GM21619 (cell line): ENCODE measurements at regions not wholly inside any gene's neighbourhood (a gene's known extent, or its start where the extent isn't known, plus 50 kb on each side); places are given as distances from the start of the nearest gene placed in this dataset.
A peak's percentile ranks its signal among the peaks of the same experiment; 100 is the strongest.

Experiments used
- ATAC-seq: cut with Tn5 transposase; IDR thresholded peaks from one replicate; pipeline ENCODE4 v1.9.1; 2021; ENCODE audit not compliant: unreplicated experiment

DNA sequence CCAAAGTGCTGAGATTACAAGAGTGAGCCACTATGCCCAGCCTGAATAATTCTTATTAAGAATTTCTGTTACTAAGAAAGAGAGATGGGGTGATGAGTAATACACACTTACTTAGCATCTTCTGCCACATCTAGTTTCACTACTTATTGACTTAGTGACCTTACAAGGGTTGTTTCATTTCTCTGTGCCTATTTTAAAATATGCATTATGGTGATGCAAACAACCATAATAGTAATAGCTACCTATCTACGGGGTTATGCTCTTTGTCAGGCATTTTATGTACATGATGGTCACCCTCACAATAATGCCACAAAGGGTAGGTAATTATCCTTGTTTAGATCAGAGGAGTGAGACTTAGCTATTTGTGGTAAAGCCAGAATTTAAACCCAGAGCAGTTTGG lies 499.0 kb upstream of the SGCD start:
- ATAC-seq: peak; percentile 96

DNA sequence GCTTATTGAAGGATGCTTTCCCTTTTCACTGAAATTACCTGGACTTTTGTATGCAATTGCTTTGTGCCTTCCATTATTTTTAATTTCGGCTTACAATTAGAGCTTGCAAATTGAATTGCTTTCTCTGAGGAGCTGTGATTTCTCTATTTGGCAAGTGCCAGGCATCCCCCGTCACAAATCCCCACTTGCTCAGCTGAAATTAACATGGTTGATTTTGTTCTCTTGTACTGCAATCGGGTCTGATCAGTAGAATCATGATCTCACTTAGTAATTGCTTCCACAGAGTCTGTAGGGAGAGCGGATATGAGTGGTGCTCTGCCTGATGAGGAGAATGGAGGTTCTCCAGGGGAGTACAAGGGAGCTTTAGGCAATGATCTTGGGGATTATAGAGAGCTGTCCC lies 495.5 kb upstream of the SGCD start:
- ATAC-seq: no peak

GRCh38 chr5:155833287-155833686 lies 493.7 kb upstream of the SGCD start:
- no peak for ATAC-seq

DNA sequence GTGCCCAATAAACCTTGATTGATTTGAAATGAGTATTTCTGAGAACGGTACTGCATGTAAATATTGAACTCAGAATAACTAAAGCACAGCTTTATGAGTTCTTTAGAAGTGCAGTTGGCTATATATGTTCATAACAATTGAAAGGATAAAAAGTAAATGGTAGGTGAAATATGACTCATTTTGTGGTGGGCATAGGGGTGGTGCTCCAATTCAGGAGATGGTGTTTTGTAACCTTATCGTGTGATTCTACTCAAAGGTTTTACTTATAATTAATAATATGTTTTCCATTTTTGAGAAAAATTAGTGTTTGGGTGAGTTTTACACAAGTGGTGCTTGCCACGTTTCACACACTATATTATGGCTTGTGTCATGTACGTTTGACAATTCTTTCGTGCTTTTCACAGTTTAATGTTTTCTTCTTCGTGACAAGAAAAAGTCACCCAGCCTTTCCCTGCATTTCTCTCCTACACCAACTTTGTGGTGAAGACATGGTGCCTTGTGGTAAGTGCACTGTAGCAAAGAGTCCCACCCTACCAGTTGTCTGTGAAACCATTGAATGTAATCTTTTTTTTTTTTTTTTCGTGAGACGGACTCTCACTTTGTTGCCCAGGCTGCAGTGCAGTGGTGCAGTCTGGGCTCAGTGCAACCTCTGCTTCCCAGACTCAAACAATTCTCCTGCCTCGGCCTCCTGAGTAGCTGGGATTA lies 492.5 kb upstream of the SGCD start:
- ATAC-seq: no peak

DNA sequence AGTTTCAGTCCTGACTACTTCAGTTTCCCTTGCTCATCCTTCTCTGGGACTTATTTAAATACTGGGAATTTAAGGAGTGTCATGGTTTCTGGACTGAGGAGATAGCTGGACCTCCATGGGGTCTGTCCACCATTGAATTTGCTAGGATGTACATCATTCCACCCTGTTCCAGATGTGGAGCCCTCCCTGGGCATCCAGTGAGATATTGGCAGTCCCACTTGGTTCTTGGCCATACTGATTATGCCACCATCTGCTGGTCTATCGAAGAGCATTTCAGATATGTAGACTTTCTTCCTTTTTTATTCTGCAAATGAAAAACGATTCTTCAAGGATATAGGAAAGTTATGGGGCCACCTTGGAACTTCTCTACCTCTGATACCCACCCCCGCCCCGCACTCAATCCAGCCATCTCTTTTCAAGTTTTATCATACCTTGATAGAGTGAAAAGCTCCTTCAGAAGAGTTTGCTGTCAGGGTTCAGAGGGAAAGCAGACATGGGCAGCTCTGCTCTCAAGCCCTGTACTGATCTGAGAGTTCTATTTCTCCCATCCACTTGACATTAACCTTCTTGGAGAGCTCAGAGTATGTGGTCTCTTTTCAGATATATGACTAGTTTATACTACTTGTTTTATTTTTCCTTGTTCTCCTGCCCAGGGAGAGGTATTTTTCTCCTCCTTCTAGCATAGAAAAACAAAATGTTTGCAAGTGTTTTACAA lies 490.7 kb upstream of the SGCD start:
- ATAC-seq: no peak

DNA sequence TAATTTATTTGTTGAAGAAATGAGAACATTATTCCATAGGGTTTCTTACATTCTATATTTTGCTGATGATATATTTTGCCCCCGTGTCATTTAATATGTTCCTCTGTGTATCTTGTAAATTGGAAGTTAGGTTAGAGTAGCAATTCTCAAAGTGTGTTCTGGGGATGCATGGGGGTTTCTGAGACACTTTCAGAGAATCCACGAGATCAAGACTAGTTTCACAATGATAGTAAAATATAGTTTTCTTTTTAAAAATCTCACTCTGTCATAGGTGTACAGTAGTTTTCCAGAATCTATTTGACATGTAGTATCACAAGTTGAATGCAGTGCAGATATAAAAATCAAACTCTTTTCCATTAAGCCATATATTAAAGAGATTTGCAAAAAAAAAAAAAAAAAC lies 488.6 kb upstream of the SGCD start:
- no peak for ATAC-seq

DNA sequence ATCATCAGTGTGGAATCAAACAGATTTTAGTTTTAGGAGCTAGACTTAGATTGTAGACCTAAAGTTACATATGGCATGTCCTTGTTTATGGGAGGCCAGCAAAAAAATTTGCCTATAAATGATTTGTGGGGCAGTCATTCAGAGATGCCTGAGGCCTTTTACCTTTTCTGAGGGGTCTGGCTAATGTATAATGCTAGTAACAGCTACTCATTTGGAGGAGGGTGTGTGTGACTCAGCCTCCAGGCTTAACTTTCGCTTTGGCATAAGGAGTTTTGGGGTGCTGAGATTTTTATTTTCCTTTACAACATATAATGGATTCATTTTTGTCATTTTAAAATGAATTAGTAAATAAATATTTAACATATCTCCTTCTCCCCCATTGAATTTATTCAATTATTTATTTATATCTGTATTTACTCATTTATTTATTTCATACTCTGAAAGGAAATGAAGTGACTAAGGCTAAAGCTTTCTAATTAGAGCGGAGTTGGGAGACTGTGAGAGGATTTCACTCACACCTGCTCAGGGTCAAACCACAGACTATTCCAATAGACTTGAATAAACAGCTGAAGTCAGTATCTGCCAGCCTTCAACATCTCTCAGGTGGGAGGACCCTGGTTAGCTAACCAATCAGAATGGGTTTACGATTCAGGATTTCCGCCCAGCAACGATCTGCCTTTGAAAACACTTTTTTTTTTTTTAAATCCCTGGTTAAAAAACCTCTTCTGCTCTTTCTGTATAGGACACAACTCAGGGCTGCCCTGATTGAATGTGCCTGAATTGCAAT lies 487.5 kb upstream of the SGCD start:
- no peak for ATAC-seq

- no peak for ATAC-seq
Observed at GRCh38 chr5:155844542-155844941, 482.4 kb upstream of the SGCD start.

DNA sequence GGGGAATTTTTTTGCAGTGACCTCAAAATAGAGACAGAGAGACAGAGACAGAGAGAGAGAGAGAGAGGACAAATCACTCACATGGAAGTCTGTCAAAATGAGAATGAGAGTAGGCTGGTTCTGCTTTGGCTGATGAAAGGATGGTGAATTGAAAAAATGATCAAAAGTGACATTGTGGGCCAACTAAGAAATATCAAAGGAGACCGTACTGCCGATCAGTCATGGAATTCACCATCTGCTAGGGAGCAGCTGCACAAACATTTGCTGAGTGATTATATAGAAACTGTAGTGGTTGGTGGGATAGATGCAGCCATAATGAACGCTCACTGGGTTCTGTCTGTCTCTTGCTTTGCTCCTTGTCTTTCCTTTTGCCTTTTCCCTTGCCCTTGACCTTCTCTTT lies 476.6 kb upstream of the SGCD start:
- no peak for ATAC-seq

DNA sequence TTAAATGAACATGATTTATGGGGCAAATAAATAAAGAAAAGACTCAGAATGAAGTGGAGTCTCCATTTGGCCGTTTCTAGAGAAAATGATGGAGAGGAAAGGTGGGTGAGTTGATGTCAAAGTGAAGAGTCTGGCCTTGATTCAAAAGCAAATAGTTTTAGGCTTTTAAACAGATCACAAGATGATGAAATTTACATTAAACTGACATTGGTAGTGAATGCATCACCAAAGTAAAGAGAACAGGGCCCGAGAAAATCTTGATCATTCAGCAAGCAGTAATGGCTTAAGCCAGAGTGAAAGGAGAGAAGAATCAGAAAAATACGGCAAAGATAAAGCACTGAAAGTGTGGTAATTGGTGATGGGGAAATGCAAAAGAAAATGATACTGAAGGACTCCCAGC lies 460.0 kb upstream of the SGCD start:
- ATAC-seq: no peak

DNA sequence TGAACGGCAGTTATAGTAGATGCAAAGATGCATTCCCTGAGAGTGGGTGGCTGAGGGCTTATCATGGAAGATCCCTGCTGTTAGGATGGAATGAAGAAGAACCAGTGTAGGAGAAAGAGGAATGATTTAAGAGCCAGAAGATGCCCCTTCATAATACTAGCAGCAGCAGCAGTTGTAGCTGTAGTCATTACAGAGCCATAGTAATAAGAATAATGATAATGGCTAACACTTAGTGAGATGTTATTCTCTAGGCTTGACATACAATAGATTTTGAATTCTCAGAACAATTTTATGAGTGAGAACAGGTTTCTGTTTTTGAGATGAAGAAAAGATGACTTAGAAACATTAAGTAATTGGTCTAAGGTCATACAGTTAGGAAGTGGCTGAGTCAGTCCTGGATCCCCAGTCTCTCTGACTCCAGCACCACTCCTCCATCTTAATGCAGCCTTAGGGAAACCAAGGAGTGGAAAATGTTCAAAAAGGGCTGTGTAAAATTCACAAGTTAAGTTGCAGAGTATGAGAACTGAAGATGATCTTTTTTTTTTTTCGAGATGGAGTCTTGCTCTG lies 459.4 kb upstream of the SGCD start:
- no peak for ATAC-seq

DNA sequence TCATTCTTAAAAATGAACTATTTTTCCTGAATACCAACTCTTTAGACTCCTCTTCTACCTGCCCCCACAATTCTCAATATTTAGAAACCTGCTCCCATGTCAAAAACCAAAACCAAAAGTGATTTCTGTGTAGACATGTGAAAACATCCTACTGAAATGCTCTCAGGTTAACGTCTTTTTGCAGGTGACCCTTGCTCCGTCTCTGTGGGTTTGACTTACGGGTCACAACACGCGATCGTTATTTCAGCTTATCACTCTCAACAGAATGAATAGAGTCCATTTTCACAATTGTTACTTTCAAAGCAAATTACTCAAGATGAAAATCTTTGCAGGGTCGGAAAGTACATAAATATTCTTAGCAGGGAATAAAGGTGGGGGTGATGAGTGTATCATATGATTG lies 456.3 kb upstream of the SGCD start:
- no peak for ATAC-seq

DNA sequence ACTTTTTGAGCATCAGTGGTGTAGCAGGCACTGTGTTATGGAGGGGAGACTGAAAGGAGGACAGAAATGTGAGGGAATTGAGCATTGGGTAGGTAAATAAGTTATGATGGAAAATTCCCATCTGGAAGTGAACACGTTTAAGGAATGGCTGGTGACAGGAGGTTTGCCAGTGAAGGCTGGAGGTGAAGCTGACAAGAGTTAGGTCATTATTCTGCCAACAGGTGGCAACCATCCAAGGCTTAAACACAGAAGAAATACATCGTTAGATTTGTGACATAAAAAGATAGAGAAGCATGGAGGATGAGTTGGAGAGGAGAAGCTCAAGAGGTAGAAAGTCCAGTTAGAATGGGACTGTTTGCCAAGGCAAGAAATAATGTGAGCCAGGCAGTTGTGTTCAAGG lies 455.3 kb upstream of the SGCD start:
- no peak for ATAC-seq

- ATAC-seq: no peak
Observed at GRCh38 chr5:155872629-155873220, 454.2 kb upstream of the SGCD start.

GRCh38 chr5:155878991-155879575 lies 447.9 kb upstream of the SGCD start:
- no peak for ATAC-seq

DNA sequence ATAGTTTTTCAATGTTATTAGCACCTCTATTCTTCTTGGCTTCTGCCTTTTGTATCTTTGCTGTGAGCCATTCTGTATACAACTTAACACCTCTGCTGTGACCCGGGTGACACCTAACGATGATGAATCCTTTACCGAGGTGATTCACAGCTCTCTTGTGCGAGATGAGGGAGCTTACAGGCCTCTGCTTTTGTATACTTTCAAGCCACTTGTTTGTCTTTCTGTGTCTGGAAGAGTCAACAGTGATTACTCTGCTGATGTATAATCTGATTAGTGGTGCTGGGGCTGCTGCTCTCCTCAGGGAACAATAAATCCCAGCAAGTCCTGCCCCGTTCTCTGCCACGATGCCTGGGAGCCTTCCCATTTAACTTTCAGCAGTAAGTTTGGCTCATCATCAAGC lies 442.9 kb upstream of the SGCD start:
- no peak for ATAC-seq

DNA sequence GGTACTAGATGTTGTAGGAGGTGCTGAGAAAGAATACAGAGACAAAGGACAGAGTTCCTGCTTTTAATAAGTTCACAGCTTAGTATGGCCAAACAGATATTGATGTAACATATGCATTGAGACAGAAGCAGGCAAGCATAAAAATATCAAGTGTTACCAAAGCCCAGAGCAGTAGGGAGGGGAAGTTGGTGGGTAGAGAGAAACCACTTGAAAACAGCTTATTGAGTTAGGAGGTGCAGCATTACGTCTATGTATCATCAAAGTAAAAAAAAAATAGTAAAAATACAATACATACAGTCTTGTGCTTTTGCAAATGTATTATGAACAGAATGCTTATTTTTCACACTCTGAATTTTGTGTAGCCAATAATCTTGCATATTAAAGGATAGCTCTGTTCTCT lies 441.8 kb upstream of the SGCD start:
- no peak for ATAC-seq

DNA sequence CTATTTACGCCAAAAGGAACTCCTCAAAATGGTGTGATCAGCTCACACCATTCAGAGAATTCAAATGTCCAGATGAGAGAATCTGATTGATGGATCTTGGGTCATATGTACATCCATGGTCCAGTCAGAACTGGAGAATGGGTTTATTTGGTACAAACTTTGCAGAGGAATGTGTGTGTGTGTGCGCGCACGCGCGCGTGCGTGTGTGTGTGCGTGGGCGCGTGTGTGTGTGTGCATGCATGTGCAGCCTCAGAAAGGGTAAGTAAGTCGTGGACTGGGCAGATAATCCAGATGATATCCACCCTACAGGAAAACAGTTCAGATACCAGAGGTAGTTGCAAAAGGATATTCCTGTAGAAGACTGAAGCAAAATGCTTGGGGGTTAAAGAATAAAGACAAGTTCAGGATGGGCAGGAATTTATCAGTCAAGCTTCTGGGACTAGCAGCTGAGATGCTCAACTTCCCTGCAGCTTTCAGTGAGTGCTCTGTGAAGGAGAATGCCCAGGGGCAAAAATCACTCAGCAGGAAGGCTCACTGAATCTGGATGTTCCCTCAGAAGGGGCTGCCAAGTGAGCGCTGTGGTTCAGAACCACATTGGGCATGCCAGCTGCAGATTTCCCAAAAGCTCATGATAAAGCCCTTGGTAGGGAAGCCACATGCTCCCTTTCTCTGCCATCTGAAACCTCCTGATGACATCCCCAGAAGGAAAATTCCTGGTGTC lies 440.5 kb upstream of the SGCD start:
- ATAC-seq: no peak

GRCh38 chr5:155895484-155895883 lies 431.5 kb upstream of the SGCD start:
- no peak for ATAC-seq

GRCh38 chr5:155897761-155898160 lies 429.2 kb upstream of the SGCD start:
- ATAC-seq: no peak
